ENCODE measurements at regions not wholly inside any gene's neighbourhood (a gene's known extent, or its start where the extent isn't known, plus 50 kb on each side); places are given as distances from the start of the nearest gene placed in this dataset.

- WGBS, 2 donors = 51 to 52% methylated on average over 1 of the region's 1 CpG
- intact Hi-C loops (cut with DNase I) = no loop called here
- H3K36me3 ChIP-seq = no peaks in the 10 kb centered on the region
- DNase-seq (no peak), ATAC-seq (no peak)
- no peaks in the 10 kb centered on the region for H3K27me3 ChIP-seq
- peaks cover 0 to 6% (median 0%) of the 10 kb centered on the region in 11 donors for H3K9me3 ChIP-seq
- peak in 1 of 9 donors; percentile 2 for TF ChIP-seq CTCF (IDR thresholded peaks at IDR 0.05)
- no peaks in the 10 kb centered on the region for H3K4me1 ChIP-seq
- H3K4me3 ChIP-seq = no peak overlapping the region
- H3K27ac ChIP-seq = no peak overlapping the region
Measured at GRCh38 chr9:8160787-8161186, 361.2 kb upstream of the DMAC1 start.

DNA sequence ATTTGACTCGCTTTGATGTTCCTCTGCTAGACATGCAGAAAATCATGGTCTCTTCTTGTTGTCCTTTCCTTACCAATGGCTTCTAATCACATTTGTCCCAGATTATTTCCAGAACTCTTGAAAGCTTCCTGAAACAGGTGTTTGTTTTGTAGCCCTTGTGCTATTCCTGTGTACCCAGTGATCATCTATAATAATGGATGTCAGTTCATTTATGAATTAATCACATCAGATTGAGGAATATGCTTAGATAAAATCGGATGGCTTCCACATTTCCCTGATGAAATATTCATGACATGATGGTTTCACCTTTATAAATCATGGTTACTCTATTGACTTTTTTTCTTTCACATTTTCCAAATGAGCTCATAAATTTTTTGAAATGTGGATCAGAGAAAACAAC is 359.0 kb upstream of the DMAC1 start:
- WGBS, 2 donors = 73 to 82% methylated on average over 2 of the region's 2 CpGs
- ATAC-seq (no peak), DNase-seq (no peak)
- intact Hi-C loops (cut with DNase I) = no loop called here
- TF ChIP-seq CTCF (IDR thresholded peaks at IDR 0.05) = no peak
- H3K36me3 ChIP-seq = no peaks in the 10 kb centered on the region
- no peak overlapping the region for H3K4me3 ChIP-seq
- H3K4me1 ChIP-seq = no peaks in the 10 kb centered on the region
- H3K27ac ChIP-seq = no peak overlapping the region
- no peaks in the 10 kb centered on the region for H3K27me3 ChIP-seq
- peaks cover 0 to 4% (median 0%) of the 10 kb centered on the region in 11 donors for H3K9me3 ChIP-seq

- DNase-seq = no peak
- no peak for ATAC-seq
- Histone ChIP-seq H3K4me3 (no peak overlapping the region), H3K27me3 (no peaks in the 10 kb centered on the region), H3K4me1 (no peaks in the 10 kb centered on the region), H3K36me3 (no peaks in the 10 kb centered on the region), H3K9me3 (peaks cover 0 to 6% (median 0%) of the 10 kb centered on the region in 11 donors), H3K27ac (no peak overlapping the region)
- WGBS, 2 donors = 86 to 93% methylated on average over 3 of the region's 3 CpGs
- intact Hi-C loops (cut with DNase I) = no loop called here
- no peak for TF ChIP-seq CTCF (IDR thresholded peaks at IDR 0.05)
Measured at GRCh38 chr9:8157683-8158324, 358.2 kb upstream of the DMAC1 start.

DNA sequence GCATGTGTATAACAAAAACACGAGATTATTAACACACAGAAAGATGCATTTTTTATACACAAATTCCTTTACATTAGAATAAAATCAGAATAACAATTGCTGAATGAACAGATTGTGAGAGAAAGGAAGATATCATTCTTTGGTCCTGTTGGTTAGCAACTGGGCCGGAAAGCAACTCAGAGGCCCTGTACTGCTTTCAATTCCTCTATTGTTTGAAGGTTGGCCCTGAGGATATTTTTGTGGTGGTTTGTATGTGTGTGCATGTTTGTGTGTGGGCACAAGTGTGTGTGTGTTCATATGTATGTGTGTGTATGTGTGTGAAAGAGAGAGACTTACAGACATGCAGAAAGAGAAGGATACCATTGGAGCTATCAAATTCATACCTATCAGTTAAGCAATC is 356.8 kb upstream of the DMAC1 start:
- Histone ChIP-seq H3K9me3 (peaks cover 0 to 19% (median 3%) of the 10 kb centered on the region in 11 donors), H3K4me1 (no peaks in the 10 kb centered on the region), H3K36me3 (no peaks in the 10 kb centered on the region), H3K27ac (no peak overlapping the region), H3K4me3 (no peak overlapping the region), H3K27me3 (no peaks in the 10 kb centered on the region)
- DNase-seq = no peak
- no peak for ATAC-seq
- intact Hi-C loops (cut with DNase I) = no loop called here
- WGBS, 2 donors = 71 to 73% methylated on average over 2 of the region's 2 CpGs
- no peak for TF ChIP-seq CTCF (IDR thresholded peaks at IDR 0.05)
